ENCODE measurements at regions not wholly inside any gene's neighbourhood (a gene's known extent, or its start where the extent isn't known, plus 50 kb on each side); places are given as distances from the start of the nearest gene placed in this dataset.

GRCh38 chr12:125288931-125289928 is 224.0 kb downstream of the AACS start:
- TF ChIP-seq EZH2 (IDR thresholded peaks at IDR 0.05; ENCODE audit: borderline replicate concordance, insufficient read depth, low read length, poor library complexity, severe bottlenecking) (no peak), POLR2AphosphoS5 (IDR thresholded peaks at IDR 0.05) (no peak)
- TF ChIP-seq, protein P1, sequence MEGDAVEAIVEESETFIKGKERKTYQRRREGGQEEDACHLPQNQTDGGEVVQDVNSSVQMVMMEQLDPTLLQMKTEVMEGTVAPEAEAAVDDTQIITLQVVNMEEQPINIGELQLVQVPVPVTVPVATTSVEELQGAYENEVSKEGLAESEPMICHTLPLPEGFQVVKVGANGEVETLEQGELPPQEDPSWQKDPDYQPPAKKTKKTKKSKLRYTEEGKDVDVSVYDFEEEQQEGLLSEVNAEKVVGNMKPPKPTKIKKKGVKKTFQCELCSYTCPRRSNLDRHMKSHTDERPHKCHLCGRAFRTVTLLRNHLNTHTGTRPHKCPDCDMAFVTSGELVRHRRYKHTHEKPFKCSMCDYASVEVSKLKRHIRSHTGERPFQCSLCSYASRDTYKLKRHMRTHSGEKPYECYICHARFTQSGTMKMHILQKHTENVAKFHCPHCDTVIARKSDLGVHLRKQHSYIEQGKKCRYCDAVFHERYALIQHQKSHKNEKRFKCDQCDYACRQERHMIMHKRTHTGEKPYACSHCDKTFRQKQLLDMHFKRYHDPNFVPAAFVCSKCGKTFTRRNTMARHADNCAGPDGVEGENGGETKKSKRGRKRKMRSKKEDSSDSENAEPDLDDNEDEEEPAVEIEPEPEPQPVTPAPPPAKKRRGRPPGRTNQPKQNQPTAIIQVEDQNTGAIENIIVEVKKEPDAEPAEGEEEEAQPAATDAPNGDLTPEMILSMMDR (IDR thresholded peaks at IDR 0.05; ENCODE audit: poor library complexity, severe bottlenecking) = no peak
